ENCODE measurements at regions not wholly inside any gene's neighbourhood (a gene's known extent, or its start where the extent isn't known, plus 50 kb on each side); places are given as distances from the start of the nearest gene placed in this dataset.
"Not testable (repeated sequence)": the region's sequence is repeated elsewhere in the genome, so short reads cannot be mapped to it uniquely, and the experiment has no call there.

DNA sequence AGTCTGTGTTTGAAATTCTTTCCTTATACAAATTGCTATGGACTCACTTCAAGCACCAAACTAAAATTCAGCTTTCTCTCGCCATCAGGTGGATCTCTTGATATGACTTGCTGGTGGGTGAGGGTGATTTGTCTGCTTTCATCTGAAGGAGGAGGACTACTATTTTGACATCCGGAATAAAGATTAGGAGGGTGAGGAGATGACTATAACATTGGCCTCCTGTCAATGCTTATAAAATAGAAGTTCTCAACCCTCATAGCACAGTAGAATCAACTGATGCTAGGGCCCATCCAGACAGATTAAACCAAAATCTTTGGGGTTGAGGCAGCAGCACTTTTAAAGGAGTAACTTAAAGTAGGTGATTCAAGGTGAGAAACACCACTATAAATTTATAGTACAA, 120.4 kb upstream of the DNAJC10 start:
- DNase-seq (ENCODE audit: low read depth), result no peak

GRCh38 chr2:182597570-182598295, 118.3 kb upstream of the DNAJC10 start:
- no peak for DNase-seq (ENCODE audit: low read depth)

GRCh38 chr2:182598626-182599025, 117.4 kb upstream of the DNAJC10 start:
- DNase-seq (ENCODE audit: low read depth), result no peak

GRCh38 chr2:182605166-182605565, 110.9 kb upstream of the DNAJC10 start:
- DNase-seq (ENCODE audit: low read depth), result no peak

GRCh38 chr2:182606728-182607681, 109.1 kb upstream of the DNAJC10 start:
- DNase-seq (ENCODE audit: low read depth), result no peak

- DNase-seq (ENCODE audit: low read depth), result no peak
Measured at GRCh38 chr2:182608181-182608845, 107.7 kb upstream of the DNAJC10 start.

- not testable (repeated sequence) for DNase-seq (ENCODE audit: low read depth)
Measured at GRCh38 chr2:182609005-182609404, 107.1 kb upstream of the DNAJC10 start.

DNA sequence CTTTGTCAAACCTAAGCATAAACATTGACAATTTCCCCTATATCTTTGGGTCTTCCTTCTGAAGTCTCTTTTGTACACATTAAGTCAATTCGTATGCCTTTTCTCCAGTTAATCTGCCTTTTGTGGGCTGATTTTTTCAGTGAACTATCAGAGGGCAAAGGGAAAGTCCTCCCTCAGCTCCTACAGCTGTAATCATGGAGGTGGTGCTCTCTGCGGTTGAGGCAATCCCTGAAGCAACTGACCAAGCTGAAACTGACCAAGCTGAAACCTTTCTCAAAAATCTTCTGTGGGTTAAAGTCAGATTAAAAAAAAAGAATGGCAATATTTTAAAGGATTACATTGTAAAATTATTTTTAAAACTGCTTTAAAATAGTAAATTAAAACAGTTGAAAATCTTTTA, 105.8 kb upstream of the DNAJC10 start:
- DNase-seq (ENCODE audit: low read depth), result no peak

DNA sequence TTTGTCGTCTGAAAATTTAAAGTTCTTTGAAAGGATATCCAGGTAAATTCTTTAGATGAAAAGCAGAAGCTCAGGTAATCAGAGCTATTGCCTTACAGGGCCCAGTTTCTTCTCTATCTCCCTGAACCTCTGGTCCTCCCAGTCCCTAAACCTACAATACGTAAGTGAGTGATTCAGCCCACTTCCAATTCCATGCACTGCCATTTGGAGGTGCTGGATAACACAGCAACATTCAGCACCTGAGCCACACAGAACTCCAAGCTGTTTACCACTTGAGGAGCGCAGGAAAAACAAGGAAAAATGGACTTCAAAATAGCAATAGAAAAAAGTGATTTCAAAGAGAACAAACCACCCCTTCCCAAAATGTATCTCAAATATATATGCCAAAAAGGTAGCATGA, 105.0 kb upstream of the DNAJC10 start:
- DNase-seq (ENCODE audit: low read depth), result no peak

- DNase-seq (ENCODE audit: low read depth), result no peak
Measured at GRCh38 chr2:182615036-182615435, 101.0 kb upstream of the DNAJC10 start.

GRCh38 chr2:182616471-182617393, 99.3 kb upstream of the DNAJC10 start:
- peak; percentile 6 for DNase-seq (ENCODE audit: low read depth)

DNA sequence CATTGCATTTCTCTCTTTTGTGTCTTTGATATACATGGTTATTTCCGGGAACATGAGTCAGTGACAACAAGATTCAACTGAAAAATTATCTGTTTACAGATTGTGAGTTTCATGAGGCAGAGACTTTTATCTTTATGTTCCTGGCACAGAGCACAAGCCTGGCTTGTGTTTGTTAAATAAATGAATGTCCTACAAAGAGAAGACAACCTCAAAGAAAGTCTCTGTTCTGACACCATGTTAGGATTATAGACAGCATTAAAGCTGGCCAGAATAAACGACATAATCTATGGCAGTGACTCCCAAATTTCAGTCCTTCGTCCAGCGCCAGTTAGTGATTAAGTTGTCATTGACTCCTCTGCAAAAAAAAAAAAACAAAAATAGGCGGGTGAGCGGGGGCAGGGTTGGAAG, 97.4 kb upstream of the DNAJC10 start:
- no peak for DNase-seq (ENCODE audit: low read depth)

DNA sequence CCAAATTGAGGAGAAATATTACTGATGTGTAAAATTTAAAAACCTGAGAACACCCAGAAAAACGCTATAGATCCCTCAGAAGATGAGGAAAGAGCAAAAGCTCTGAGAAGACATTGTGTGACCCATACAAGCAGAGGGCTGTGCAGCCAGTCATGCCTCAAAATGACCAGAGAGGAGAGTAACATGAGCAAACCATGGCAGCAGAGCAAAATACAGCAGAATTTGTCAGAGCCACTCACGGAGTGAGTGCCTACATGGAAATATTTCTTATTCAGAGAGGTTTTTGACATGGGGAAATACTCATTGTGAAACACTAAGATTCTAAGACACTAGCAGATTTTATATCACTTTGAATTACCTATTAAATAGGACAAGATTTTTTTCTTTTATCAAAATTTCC, 96.8 kb upstream of the DNAJC10 start:
- DNase-seq (ENCODE audit: low read depth), result no peak

GRCh38 chr2:182621191-182621590, 94.9 kb upstream of the DNAJC10 start:
- no peak for DNase-seq (ENCODE audit: low read depth)

- DNase-seq (ENCODE audit: low read depth), result no peak
Measured at GRCh38 chr2:182621810-182622209, 94.2 kb upstream of the DNAJC10 start.

DNA sequence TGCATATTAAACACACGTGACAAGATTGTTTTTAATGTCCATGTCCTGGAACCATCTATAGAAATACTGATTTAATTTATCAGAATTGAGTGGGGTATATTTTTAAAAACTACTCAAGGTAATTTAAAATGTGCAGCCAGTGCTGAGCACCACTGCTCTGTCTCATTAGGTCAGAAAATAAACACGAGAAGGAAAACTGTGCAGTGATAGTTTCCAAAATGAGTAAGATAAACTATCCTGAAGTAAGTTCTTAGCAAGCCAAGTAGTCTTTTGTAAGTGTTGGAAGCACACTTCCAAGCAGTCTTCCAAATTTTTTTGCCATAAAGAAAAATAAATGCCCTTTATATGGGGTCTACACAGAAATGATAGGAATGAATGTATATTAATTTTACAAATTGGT, 93.8 kb upstream of the DNAJC10 start:
- no peak for DNase-seq (ENCODE audit: low read depth)

- no peak for DNase-seq (ENCODE audit: low read depth)
Measured at GRCh38 chr2:182625814-182626213, 90.2 kb upstream of the DNAJC10 start.

GRCh38 chr2:182628916-182629315, 87.1 kb upstream of the DNAJC10 start:
- DNase-seq (ENCODE audit: low read depth), result no peak

GRCh38 chr2:182630207-182630606, 85.8 kb upstream of the DNAJC10 start:
- no peak for DNase-seq (ENCODE audit: low read depth)

GRCh38 chr2:182631299-182631698, 84.8 kb upstream of the DNAJC10 start:
- no peak for DNase-seq (ENCODE audit: low read depth)

DNA sequence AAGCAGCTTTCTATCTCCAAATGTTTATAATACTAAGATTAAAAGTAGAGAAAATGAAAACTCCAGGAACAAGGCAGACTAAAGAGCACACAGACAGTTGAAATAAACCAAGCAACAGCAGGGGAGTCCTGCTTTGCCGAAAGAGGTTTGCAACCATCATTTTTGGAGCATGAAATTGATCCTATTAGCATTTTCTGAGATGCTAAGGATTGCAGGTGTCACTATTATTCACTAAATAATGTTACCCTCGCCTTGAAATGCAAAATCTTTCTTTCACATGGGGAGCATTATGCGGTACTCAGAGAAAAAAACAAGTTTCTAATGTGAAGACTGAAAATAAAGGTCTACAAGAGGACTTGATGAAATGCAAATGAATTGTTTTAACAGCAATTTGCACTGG, 81.7 kb upstream of the DNAJC10 start:
- no peak for DNase-seq (ENCODE audit: low read depth)

- no peak for DNase-seq (ENCODE audit: low read depth)
Measured at GRCh38 chr2:182636699-182637098, 79.4 kb upstream of the DNAJC10 start.

All from fibroblast of the conjunctiva (primary cell).